HUES6 (cell line): ENCODE measurements at regions not wholly inside any gene's neighbourhood (a gene's known extent, or its start where the extent isn't known, plus 50 kb on each side); places are given as distances from the start of the nearest gene placed in this dataset.
"Not testable (repeated sequence)": the region's sequence is repeated elsewhere in the genome, so short reads cannot be mapped to it uniquely, and the experiment has no call there.

Source experiments
- H3K27ac ChIP-seq: 2 replicates; pipeline ENCODE4 v1.7.0; 2013; ENCODE audit warnings: low read depth, mild to moderate bottlenecking, low read length, inconsistent platforms
- H3K27me3 ChIP-seq: 2 replicates; pipeline ENCODE4 v1.6.1; 2013; ENCODE audit warnings: low read length; ENCODE audit not compliant: control insufficient read depth, insufficient read depth
- H3K36me3 ChIP-seq: 2 replicates; pipeline ENCODE4 v1.6.1; 2013; ENCODE audit warnings: low read length; ENCODE audit not compliant: control insufficient read depth, insufficient read depth
- H3K4me1 ChIP-seq: 2 replicates; pipeline ENCODE4 v1.6.1; 2013; ENCODE audit warnings: low read length; ENCODE audit not compliant: control insufficient read depth, insufficient read depth
- H3K4me3 ChIP-seq: 2 replicates; pipeline ENCODE4 v1.5.1; 2013; ENCODE audit warnings: low read depth, low read length
- H3K9ac ChIP-seq: one replicate; pipeline ENCODE4 v1.6.1; 2013; ENCODE audit warnings: mild to moderate bottlenecking, low read length
- H3K9me3 ChIP-seq: 2 replicates; pipeline ENCODE4 v1.6.1; 2013; ENCODE audit warnings: low read depth, low read length; ENCODE audit not compliant: control insufficient read depth, insufficient read depth

DNA sequence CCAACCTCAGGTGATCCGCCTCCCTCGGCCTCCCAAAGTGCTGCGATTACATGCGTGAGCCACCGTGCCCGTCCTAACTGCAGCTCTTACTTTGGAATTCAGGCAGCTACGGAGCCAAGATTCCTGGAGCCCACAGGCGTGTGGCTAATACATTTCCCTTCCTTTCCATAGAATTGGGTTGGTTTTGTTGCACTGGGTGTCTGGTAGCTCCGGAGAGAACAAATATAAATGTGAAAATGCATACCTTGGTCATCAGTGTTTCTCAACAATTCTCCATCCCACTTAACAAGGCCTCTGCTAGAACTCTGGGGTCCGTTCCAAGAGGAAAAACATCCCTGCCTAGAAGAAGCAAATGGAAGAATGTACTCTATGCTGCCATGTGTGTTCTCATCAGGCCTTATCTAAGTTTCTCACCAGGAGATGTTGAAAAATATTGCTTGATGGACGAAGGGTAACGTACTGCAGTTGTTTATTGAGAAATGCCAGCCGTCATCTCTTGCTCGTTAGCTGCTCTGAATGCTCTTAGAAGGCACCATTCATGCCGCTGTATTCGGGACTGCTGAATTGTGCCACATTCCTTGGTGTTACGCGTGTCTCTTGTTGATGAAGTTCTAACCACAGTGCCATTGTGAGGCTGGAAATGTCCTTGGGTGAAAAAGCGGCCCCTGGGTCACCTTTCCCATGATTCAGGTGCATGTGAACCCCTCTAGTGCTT is 50.5 kb upstream of the CD99 start:
- peaks cover 38% of the 10 kb centered on the region for H3K36me3 ChIP-seq
- H3K9ac ChIP-seq, result no peak overlapping the region

DNA sequence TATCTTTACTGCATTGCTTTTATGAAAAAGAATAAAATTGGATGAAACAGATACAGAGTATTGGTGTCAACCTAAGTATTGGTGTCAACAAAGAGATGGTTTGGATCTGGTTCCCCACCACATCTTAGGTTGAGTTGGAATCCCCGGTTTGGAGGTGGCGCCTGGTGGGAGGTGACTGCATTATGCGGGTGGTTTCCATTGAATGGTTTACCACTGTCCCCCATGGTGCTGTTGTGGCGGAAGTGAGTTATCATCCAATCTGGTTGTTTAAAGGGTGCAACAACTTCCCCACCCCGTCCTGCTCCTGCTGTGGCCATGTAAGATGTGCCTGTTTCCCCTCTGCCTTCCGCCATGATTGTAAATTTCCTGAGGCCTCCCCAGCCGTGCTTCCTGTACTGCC is 52.8 kb upstream of the CD99 start:
- Histone ChIP-seq H3K4me1 (peaks cover 5% of the 10 kb centered on the region; the same call in 1 of the 2 replicates), H3K36me3 (peaks cover 37% of the 10 kb centered on the region), H3K9me3 (no peaks in the 10 kb centered on the region), H3K27ac (no peak overlapping the region), H3K9ac (no peak overlapping the region), H3K4me3 (no peak overlapping the region), H3K27me3 (no peaks in the 10 kb centered on the region)

More for the DNA sequence above, 50.5 kb upstream of the CD99 start:
- H3K9me3 ChIP-seq, result no peaks in the 10 kb centered on the region
- H3K4me1 ChIP-seq, result peaks cover 5% of the 10 kb centered on the region; the same call in 1 of the 2 replicates
- no peaks in the 10 kb centered on the region for H3K27me3 ChIP-seq
- no peak overlapping the region for H3K4me3 ChIP-seq
- no peak overlapping the region for H3K27ac ChIP-seq

DNA sequence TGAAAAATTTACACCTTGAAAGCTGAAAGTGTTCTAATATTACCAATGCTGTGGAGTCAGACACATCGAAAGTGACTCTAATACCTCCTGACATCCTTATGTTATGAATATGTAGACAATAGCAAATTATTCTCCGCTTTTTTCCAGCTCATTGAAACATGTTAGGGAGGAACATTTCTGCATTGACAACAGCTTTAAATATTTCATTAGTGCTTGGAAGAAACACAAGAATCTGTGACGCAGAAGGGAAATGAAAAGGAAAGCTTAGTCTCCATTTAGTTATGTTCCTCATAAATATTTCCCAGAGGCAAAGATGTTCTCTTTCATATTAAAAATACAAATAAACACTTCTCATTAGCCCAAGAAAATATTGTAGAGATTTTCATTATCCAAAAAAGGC is 55.8 kb upstream of the CD99 start:
- no peaks in the 10 kb centered on the region for H3K9me3 ChIP-seq
- H3K27ac ChIP-seq, result no peak overlapping the region
- peaks cover 42% of the 10 kb centered on the region for H3K36me3 ChIP-seq
- peaks cover 5% of the 10 kb centered on the region; the same call in 1 of the 2 replicates for H3K4me1 ChIP-seq
- H3K27me3 ChIP-seq, result no peaks in the 10 kb centered on the region
- no peak overlapping the region for H3K4me3 ChIP-seq
- H3K9ac ChIP-seq, result no peak overlapping the region

DNA sequence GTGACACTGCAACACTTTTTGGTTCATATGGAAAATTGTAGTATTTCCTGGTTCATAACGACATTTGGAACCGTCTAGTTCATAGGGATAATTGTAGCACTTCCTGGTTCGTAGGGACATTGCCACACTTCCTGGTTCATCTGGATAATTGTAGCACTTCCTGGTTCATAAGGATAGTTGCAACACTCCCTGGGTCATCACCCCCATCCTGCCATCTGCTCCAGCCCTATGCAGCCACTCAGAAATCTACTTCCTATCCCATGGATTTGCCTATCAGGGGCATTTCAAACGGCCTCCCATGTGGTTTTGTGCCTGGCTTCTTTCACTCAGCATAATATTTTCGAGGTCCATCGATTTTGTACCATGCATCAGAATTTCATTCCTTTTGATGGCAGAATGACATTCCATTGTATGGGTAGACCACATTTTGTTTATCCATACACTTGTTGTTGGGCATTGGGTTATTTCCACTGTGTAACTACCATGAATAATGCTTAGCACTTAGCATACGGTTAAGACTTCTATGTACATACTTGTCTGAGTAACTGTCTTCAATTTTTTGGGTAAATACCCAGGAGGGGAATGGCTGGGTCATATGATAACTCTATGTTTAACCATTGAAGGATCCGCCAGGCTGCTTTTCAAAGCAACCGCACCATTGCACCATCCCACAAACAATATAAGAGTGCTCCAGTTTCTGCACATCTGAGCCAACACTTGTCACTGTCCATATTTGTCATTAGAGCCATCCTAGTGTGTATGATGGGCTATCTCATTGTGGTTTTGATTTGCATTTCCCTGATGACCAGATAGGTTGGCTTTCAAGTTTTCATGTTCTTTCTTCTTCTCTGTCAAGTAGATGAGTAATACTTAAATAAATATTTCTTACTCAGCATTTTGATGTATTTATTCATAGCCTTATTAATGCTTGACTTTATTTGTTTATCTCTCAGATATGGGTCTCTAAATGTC is 58.3 kb upstream of the CD99 start:
- no peak overlapping the region for H3K9ac ChIP-seq
- peaks cover 45% of the 10 kb centered on the region for H3K36me3 ChIP-seq
- H3K9me3 ChIP-seq, result no peaks in the 10 kb centered on the region
- no peak overlapping the region for H3K27ac ChIP-seq
- no peaks in the 10 kb centered on the region for H3K4me1 ChIP-seq
- H3K27me3 ChIP-seq, result no peaks in the 10 kb centered on the region
- no peak overlapping the region for H3K4me3 ChIP-seq

DNA sequence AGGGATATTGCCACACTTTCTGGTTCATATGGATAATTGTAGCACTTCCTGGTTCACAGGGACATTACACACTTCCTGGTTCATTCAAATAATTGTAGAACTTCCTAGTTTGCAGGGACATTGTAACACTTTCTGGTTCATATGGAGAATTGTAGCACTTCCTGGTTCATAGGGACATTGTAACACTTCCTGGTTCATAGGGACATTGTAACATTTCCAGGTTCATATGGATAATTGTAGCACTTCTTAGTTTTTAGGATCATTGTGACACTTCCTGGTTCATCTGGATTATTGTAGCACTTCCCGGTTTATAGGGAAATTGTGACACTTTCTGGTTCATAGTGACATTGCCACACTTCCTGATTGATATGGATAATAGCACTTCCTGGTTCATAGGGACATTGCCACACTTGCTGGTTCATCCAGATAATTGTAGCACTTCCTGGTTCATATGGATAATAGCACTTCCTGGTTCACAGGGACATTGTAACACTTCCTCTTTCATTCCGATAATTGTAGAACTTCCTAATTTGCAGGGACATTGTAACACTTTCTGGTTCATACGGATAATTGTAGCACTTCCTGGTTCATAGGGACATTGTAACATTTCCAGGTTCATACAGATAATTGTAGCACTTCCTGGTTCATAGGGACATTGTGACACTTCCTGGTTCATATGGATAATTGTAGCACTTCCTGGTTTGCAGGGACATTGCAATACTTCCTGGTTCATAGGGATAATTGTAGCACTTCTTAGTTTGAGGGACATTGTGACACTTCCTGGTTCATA is 59.2 kb upstream of the CD99 start:
- H3K4me1 ChIP-seq, result no peaks in the 10 kb centered on the region
- no peaks in the 10 kb centered on the region for H3K27me3 ChIP-seq
- no peak overlapping the region for H3K4me3 ChIP-seq
- no peaks in the 10 kb centered on the region for H3K9me3 ChIP-seq
- no peak overlapping the region for H3K9ac ChIP-seq
- H3K27ac ChIP-seq, result no peak overlapping the region
- H3K36me3 ChIP-seq, result peaks cover 52% of the 10 kb centered on the region

DNA sequence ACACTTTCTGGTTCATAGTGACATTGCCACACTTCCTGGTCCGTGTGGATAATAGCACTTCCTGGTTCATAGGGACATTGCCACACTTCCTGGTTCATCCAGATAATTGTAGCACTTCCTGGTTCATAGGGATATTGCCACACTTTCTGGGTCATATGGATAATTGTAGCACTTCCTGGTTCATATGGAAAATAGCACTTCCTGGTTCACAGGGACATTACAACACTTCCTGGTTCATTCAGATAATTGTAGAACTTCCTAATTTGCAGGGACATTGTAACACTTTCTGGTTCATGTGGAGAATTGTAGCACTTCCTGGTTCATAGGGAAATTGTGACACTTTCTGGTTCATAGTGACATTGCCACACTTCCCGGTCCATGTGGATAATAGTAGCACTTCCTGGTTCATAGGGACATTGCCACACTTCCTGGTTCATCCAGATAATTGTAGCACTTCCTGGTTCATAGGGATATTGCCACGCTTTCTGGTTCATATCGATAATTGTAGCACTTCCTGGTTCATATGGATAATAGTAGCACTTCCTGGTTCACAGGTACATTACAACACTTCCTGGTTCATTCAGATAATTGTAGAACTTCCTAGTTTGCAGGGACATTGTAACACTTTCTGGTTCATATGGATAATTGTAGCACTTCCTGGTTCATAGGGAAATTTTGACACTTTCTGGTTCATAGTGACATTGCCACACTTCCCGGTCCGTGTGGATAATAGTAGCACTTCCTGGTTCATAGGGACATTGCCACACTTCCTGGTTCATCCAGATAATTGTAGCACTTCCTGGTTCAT is 60.0 kb upstream of the CD99 start:
- H3K36me3 ChIP-seq, result peaks cover 60% of the 10 kb centered on the region
- not testable (repeated sequence) for H3K9me3 ChIP-seq, H3K4me1 ChIP-seq, H3K4me3 ChIP-seq, H3K27ac ChIP-seq, H3K27me3 ChIP-seq, H3K9ac ChIP-seq

DNA sequence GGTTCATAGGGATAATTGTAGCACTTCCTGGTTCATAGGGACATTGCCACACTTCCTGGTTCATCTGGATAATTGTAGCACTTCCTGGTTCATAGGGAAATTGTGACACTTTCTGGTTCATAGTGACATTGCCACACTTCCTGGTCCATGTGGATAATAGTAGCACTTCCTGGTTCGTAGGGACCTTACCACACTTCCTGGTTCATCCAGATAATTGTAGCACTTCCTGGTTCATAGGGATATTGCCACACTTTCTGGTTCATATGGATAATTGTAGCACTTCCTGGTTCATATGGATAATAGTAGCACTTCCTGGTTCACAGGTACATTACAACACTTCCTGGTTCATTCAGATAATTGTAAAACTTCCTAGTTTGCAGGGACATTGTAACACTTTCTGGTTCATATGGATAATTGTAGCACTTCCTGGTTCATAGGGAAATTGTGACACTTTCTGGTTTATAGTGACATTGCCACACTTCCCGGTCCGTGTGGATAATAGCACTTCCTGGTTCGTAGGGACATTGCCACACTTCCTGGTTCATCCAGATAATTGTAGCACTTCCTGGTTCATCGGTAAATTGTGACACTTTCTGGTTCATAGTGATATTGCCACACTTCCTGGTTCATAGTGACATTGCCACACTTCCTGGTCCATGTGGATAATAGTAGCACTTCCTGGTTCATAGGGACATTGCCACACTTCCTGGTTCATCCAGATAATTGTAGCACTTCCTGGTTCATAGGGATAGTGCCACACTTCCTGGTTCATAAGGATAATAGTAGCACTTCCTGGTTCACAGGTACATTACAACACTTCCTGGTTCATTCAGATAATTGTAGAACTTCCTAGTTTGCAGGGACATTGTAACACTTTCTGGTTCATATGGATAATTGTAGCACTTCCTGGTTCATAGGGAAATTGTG is 60.8 kb upstream of the CD99 start:
- H3K27ac ChIP-seq, H3K4me3 ChIP-seq, H3K27me3 ChIP-seq, H3K9ac ChIP-seq, H3K4me1 ChIP-seq, H3K9me3 ChIP-seq: not testable (repeated sequence)
- H3K36me3 ChIP-seq, result peaks cover 61% of the 10 kb centered on the region

DNA sequence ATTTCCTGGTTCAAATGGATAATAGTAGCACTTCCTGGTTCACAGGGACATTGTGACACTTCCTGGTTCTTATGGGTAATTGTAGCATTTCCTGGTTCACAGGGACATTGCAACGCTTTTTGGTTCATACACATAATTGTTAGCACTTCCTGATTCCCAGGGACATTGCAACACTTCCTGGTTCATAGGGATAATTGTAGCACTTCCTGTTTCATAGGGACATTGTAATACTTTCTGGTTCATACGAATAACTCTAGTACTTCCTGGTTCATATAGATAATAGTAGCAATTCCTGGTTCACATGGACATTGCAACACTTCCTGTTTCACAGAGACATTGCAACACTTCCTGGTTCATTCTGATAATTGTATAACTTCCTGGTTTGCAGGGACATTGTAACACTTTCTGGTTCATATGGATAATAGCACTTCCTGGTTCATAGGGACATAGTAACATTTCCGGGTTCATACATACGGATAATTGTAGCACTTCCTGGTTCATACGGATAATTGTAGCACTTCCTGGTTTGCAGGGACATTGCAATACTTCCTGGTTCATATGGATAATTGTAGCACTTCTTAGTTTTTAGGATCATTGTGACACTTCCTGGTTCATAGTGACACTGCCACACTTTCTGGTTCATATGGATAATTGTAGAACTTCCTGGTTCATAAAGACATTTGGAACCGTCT is 61.6 kb upstream of the CD99 start:
- no peak overlapping the region for H3K9ac ChIP-seq
- no peak overlapping the region for H3K4me3 ChIP-seq
- H3K36me3 ChIP-seq, result peaks cover 60% of the 10 kb centered on the region
- no peaks in the 10 kb centered on the region for H3K9me3 ChIP-seq
- H3K27me3 ChIP-seq, result no peaks in the 10 kb centered on the region
- no peaks in the 10 kb centered on the region for H3K4me1 ChIP-seq
- no peak overlapping the region for H3K27ac ChIP-seq

- Histone ChIP-seq H3K4me1 (no peaks in the 10 kb centered on the region), H3K4me3 (no peak overlapping the region), H3K9ac (no peak overlapping the region), H3K27ac (no peak overlapping the region), H3K9me3 (no peaks in the 10 kb centered on the region), H3K27me3 (no peaks in the 10 kb centered on the region), H3K36me3 (peaks cover 66% of the 10 kb centered on the region)
Measured at GRCh38 chrX:2628751-2629315, 62.3 kb upstream of the CD99 start.
